ENCODE measurements at regions not wholly inside any gene's neighbourhood (a gene's known extent, or its start where the extent isn't known, plus 50 kb on each side); places are given as distances from the start of the nearest gene placed in this dataset.

- no peak for TF ChIP-seq REST (IDR thresholded peaks at IDR 0.05; ENCODE audit: low read depth)
- no peak for TF ChIP-seq SRF (IDR thresholded peaks at IDR 0.05; ENCODE audit: low read depth)
- TF ChIP-seq CBX3 (IDR thresholded peaks at IDR 0.05; ENCODE audit: low read depth): no peak
- no peak for TF ChIP-seq EGR1 (IDR thresholded peaks at IDR 0.05; ENCODE audit: low read depth)
Measured at GRCh38 chr10:76657337-76658012, 980.1 kb downstream of the KCNMA1 start (continued).

DNA sequence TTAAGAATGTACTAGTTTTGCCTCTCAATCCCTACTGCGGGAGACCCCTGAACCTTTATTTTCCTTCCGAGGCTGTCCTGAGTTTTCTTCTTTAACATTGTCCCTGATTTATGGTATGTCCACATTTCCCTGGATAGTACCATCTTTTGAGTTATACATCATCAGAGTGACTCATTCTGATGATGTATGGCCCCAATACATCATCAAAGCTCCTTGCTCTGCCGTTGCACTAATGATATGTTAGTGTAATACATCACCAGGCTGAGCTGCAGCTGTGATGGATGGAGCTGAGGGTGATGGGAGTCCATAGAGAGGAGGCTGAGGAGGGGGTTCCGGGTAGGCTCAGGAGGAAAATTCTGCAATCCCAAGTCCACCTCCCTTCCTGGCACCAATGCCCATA lies 986.5 kb downstream of the KCNMA1 start:
- intact Hi-C loops (cut with micrococcal nuclease): no loop called here
- DNase-seq (ENCODE audit: low read depth, low spot score) (no peak), ATAC-seq (no peak)
- no peaks in the 10 kb centered on the region; the same call in 1 of the 2 replicates for H3K27me3 ChIP-seq (ENCODE audit: insufficient read depth, low read length)
- H2AFZ ChIP-seq (ENCODE audit: low read depth, low read length, poor library complexity, severe bottlenecking): no peak overlapping the region
- H3K9me2 ChIP-seq (ENCODE audit: insufficient read depth): no peaks in the 10 kb centered on the region
- H4K20me1 ChIP-seq (ENCODE audit: insufficient read depth): no peaks in the 10 kb centered on the region
- H3K9ac ChIP-seq (ENCODE audit: low read length): no peak overlapping the region
- no peaks in the 10 kb centered on the region for H3K79me2 ChIP-seq (ENCODE audit: insufficient read depth, low read length)
- ChIA-PET CTCF (no interaction called here), RAD21 (ENCODE audit: low non-redundant PET in 1 of 2, low total read pairs in 2 of 2, uncharacterized antibody in 2 of 2, unreplicated experiment in 2 of 2) (no interaction called here), POLR2A (no interaction called here)
- BruUV-seq (replicated peaks): no TSS peak
- no peaks in the 10 kb centered on the region for H3K9me3 ChIP-seq (ENCODE audit: control insufficient read depth in 1 of 2, insufficient read depth in 1 of 2, low read depth in 1 of 2, low read length in 2 of 2)
- H3K4me1 ChIP-seq (ENCODE audit: control insufficient read depth in 1 of 2, insufficient read depth in 2 of 2, low read length in 2 of 2): no peaks in the 10 kb centered on the region
- H3K4me2 ChIP-seq (ENCODE audit: low read length): no peak overlapping the region
- no peaks in the 10 kb centered on the region for H3K36me3 ChIP-seq (ENCODE audit: control insufficient read depth in 1 of 2, insufficient read depth in 2 of 2, low read length in 2 of 2)
- no peak overlapping the region for H3K27ac ChIP-seq (ENCODE audit: low read depth, low read length)
- no peak overlapping the region for H3K4me3 ChIP-seq (replicated peaks in 1 of 2; ENCODE audit: low read depth in 1 of 2, low read length in 2 of 2)
- TF ChIP-seq ZBTB33 (IDR thresholded peaks at IDR 0.05; ENCODE audit: extremely low read depth, insufficient replicate concordance, low read length): no peak
- TF ChIP-seq CBX3 (IDR thresholded peaks at IDR 0.05; ENCODE audit: low read depth): no peak
- TF ChIP-seq, protein P1, sequence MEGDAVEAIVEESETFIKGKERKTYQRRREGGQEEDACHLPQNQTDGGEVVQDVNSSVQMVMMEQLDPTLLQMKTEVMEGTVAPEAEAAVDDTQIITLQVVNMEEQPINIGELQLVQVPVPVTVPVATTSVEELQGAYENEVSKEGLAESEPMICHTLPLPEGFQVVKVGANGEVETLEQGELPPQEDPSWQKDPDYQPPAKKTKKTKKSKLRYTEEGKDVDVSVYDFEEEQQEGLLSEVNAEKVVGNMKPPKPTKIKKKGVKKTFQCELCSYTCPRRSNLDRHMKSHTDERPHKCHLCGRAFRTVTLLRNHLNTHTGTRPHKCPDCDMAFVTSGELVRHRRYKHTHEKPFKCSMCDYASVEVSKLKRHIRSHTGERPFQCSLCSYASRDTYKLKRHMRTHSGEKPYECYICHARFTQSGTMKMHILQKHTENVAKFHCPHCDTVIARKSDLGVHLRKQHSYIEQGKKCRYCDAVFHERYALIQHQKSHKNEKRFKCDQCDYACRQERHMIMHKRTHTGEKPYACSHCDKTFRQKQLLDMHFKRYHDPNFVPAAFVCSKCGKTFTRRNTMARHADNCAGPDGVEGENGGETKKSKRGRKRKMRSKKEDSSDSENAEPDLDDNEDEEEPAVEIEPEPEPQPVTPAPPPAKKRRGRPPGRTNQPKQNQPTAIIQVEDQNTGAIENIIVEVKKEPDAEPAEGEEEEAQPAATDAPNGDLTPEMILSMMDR (IDR thresholded peaks at IDR 0.05 in 2 of 3, conservative IDR thresholded peaks at IDR 0.05 in 1 of 3; ENCODE audit: borderline replicate concordance in 1 of 3, insufficient read depth in 1 of 3, low read depth in 2 of 3, low read length in 2 of 3): no peak
- TF ChIP-seq SRF (IDR thresholded peaks at IDR 0.05; ENCODE audit: low read depth): no peak
